GM12891 (cell line): ENCODE measurements at regions not wholly inside any gene's neighbourhood (a gene's known extent, or its start where the extent isn't known, plus 50 kb on each side); places are given as distances from the start of the nearest gene placed in this dataset.

Experiments used
- POLR2A ChIP-seq: IDR thresholded peaks from 2 replicates; pipeline ENCODE4 v1.6.1; 2011; ENCODE audit warnings: low read depth, low read length, control low read depth
- POLR2AphosphoS5 ChIP-seq: IDR thresholded peaks from 2 replicates; pipeline ENCODE4 v1.6.1; 2011; ENCODE audit warnings: low read depth, low read length, control low read depth
- POU2F2 ChIP-seq: IDR thresholded peaks from 2 replicates; pipeline ENCODE4 v1.6.1; 2011; ENCODE audit warnings: low read depth, mild to moderate bottlenecking, control low read depth, low read length, moderate library complexity
- SPI1 ChIP-seq: IDR thresholded peaks from 2 replicates; pipeline ENCODE4 v1.6.1; 2011; ENCODE audit warnings: low read depth, low read length, control low read depth
- TAF1 ChIP-seq: IDR thresholded peaks from 2 replicates; pipeline ENCODE4 v1.6.1; 2011; ENCODE audit warnings: low read depth, low read length, control low read depth

DNA sequence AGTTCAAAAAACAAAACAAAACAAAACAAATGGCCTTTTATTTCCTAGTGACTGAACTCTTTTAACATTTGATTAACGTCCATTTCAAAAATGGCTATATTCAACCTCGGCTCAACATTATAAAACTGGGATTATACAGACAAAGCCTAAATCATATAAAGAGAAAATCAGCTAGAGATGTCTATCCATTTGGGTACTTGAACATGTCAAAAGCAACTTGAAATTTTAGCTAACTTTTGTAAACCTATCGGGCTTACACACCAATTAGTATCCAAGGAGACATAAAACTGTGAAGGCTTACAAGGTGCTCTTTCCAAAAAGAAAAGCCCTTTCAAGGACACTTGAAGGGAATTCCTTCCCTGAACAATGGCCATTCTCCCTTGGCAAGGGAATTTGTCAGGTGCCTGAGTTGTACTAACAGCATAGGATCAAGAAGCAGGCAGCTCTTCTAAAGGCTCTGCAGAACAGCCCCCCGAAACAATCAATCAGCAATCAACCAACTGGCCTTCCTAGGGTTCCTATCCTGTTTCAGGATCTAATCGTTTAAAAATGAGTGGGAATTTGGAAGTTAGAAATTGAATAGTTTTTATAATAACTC lies 633.7 kb upstream of the HTR2C start:
- TF ChIP-seq POLR2A (no peak), POLR2AphosphoS5 (no peak), TAF1 (no peak), SPI1 (no peak), POU2F2 (no peak)
